ENCODE measurements at regions not wholly inside any gene's neighbourhood (a gene's known extent, or its start where the extent isn't known, plus 50 kb on each side); places are given as distances from the start of the nearest gene placed in this dataset.

DNA sequence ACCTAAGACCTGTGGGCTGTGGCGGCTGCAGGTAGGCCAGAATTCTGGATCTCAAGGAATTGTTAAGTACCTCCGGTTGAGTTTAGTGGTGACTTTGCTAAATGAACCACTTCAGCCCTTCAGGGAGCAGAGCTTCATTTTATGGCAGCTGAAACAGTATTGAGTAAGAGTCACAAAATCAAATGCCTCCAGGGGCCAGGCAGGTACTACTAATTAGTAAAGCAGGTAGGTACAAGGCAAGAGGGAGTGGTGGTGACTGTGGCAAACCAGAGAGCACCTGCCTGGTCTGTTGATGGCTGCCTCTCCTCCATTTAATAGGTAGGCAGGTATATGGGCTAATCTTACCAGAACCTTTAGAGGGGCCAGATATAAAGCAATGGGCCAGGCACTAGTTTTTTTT lies 118.8 kb downstream of the EMX2 start:
- TF ChIP-seq, protein P1, sequence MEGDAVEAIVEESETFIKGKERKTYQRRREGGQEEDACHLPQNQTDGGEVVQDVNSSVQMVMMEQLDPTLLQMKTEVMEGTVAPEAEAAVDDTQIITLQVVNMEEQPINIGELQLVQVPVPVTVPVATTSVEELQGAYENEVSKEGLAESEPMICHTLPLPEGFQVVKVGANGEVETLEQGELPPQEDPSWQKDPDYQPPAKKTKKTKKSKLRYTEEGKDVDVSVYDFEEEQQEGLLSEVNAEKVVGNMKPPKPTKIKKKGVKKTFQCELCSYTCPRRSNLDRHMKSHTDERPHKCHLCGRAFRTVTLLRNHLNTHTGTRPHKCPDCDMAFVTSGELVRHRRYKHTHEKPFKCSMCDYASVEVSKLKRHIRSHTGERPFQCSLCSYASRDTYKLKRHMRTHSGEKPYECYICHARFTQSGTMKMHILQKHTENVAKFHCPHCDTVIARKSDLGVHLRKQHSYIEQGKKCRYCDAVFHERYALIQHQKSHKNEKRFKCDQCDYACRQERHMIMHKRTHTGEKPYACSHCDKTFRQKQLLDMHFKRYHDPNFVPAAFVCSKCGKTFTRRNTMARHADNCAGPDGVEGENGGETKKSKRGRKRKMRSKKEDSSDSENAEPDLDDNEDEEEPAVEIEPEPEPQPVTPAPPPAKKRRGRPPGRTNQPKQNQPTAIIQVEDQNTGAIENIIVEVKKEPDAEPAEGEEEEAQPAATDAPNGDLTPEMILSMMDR (IDR thresholded peaks at IDR 0.05 in 2 of 3, conservative IDR thresholded peaks at IDR 0.05 in 1 of 3; ENCODE audit: borderline replicate concordance in 1 of 3, insufficient read depth in 1 of 3, low read depth in 2 of 3, low read length in 2 of 3), result no peak
- TF ChIP-seq ELF1 (IDR thresholded peaks at IDR 0.05; ENCODE audit: borderline replicate concordance, low read depth) (no peak), JUND (IDR thresholded peaks at IDR 0.05) (no peak), ZFX (IDR thresholded peaks at IDR 0.05) (no peak), EZH2 (IDR thresholded peaks at IDR 0.05) (no peak), SIN3A (IDR thresholded peaks at IDR 0.05; ENCODE audit: low read depth) (no peak), FOSL1 (IDR thresholded peaks at IDR 0.05; ENCODE audit: low read depth) (no peak), YY1 (IDR thresholded peaks at IDR 0.05; ENCODE audit: extremely low read depth, insufficient replicate concordance, low read depth, low read length) (no peak), TCF7L2 (IDR thresholded peaks at IDR 0.05; ENCODE audit: borderline replicate concordance, extremely low read depth, insufficient read depth, insufficient read length) (no peak), RAD21 (IDR thresholded peaks at IDR 0.05; ENCODE audit: low read depth) (no peak), ZNF274 (IDR thresholded peaks at IDR 0.05; ENCODE audit: low read depth, low read length) (no peak), ZBTB33 (IDR thresholded peaks at IDR 0.05; ENCODE audit: extremely low read depth, insufficient replicate concordance, low read length) (no peak), POLR2AphosphoS5 (IDR thresholded peaks at IDR 0.05; ENCODE audit: low read depth, low read length) (no peak), CBX3 (IDR thresholded peaks at IDR 0.05; ENCODE audit: low read depth) (no peak), EGR1 (IDR thresholded peaks at IDR 0.05; ENCODE audit: low read depth) (no peak)
- TF ChIP-seq, protein P2, sequence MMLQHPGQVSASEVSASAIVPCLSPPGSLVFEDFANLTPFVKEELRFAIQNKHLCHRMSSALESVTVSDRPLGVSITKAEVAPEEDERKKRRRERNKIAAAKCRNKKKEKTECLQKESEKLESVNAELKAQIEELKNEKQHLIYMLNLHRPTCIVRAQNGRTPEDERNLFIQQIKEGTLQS (IDR thresholded peaks at IDR 0.05), result no peak
- TF ChIP-seq, protein P3, sequence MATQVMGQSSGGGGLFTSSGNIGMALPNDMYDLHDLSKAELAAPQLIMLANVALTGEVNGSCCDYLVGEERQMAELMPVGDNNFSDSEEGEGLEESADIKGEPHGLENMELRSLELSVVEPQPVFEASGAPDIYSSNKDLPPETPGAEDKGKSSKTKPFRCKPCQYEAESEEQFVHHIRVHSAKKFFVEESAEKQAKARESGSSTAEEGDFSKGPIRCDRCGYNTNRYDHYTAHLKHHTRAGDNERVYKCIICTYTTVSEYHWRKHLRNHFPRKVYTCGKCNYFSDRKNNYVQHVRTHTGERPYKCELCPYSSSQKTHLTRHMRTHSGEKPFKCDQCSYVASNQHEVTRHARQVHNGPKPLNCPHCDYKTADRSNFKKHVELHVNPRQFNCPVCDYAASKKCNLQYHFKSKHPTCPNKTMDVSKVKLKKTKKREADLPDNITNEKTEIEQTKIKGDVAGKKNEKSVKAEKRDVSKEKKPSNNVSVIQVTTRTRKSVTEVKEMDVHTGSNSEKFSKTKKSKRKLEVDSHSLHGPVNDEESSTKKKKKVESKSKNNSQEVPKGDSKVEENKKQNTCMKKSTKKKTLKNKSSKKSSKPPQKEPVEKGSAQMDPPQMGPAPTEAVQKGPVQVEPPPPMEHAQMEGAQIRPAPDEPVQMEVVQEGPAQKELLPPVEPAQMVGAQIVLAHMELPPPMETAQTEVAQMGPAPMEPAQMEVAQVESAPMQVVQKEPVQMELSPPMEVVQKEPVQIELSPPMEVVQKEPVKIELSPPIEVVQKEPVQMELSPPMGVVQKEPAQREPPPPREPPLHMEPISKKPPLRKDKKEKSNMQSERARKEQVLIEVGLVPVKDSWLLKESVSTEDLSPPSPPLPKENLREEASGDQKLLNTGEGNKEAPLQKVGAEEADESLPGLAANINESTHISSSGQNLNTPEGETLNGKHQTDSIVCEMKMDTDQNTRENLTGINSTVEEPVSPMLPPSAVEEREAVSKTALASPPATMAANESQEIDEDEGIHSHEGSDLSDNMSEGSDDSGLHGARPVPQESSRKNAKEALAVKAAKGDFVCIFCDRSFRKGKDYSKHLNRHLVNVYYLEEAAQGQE (IDR thresholded peaks at IDR 0.05; ENCODE audit: low read depth), result no peak
- TF ChIP-seq, protein P4, sequence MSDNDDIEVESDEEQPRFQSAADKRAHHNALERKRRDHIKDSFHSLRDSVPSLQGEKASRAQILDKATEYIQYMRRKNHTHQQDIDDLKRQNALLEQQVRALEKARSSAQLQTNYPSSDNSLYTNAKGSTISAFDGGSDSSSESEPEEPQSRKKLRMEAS (IDR thresholded peaks at IDR 0.05), result no peak
- no peak for ATAC-seq
- POLR2A ChIA-PET, result no interaction called here
- intact Hi-C loops (cut with micrococcal nuclease), result no loop called here
- no peaks in the 10 kb centered on the region for H3K27me3 ChIP-seq (ENCODE audit: insufficient read depth, low read length)
- H3K9me2 ChIP-seq (ENCODE audit: insufficient read depth), result no peaks in the 10 kb centered on the region
- H3K79me2 ChIP-seq (ENCODE audit: insufficient read depth, low read length), result no peaks in the 10 kb centered on the region
- no peaks in the 10 kb centered on the region for H3K4me1 ChIP-seq (ENCODE audit: control insufficient read depth in 1 of 2, insufficient read depth in 2 of 2, low read length in 2 of 2)
- no peaks in the 10 kb centered on the region for H3K9me3 ChIP-seq (ENCODE audit: control insufficient read depth in 1 of 2, insufficient read depth in 1 of 2, low read depth in 1 of 2, low read length in 2 of 2)
- H4K20me1 ChIP-seq (ENCODE audit: insufficient read depth), result no peaks in the 10 kb centered on the region
- no peak overlapping the region for H3K9ac ChIP-seq (ENCODE audit: low read length)
- no peak overlapping the region for H3K4me3 ChIP-seq (replicated peaks in 1 of 2; ENCODE audit: low read depth in 1 of 2, low read length in 2 of 2)
- no peaks in the 10 kb centered on the region for H3K36me3 ChIP-seq (ENCODE audit: control insufficient read depth in 1 of 2, insufficient read depth in 2 of 2, low read length in 2 of 2)
- H3K4me2 ChIP-seq (ENCODE audit: low read length), result no peak overlapping the region
- RAD21 ChIA-PET (ENCODE audit: low non-redundant PET in 1 of 2, low total read pairs in 2 of 2, uncharacterized antibody in 2 of 2, unreplicated experiment in 2 of 2), result no interaction called here
- BruUV-seq (replicated peaks), result no TSS peak
- H2AFZ ChIP-seq (ENCODE audit: low read depth, low read length, poor library complexity, severe bottlenecking), result no peak overlapping the region
- no peak for DNase-seq (ENCODE audit: low read depth, low spot score)
- H3K27ac ChIP-seq (ENCODE audit: low read depth, low read length), result no peak overlapping the region
- CTCF ChIA-PET, result interaction anchor here (1.4 kb wide), 1 partner anchor 218 kb away, joined by 3 read pairs; no protein-coding TSS in a partner anchor
